GM23248 (cell line): ENCODE measurements at regions not wholly inside any gene's neighbourhood (a gene's known extent, or its start where the extent isn't known, plus 50 kb on each side); places are given as distances from the start of the nearest gene placed in this dataset.

Experiments used
- DNase-seq: peaks from one replicate; pipeline ENCODE4 v3.0.0-alpha.2; 2015
- H2AFZ ChIP-seq: fragments of 200-600 bp; sonication (generic); 2 replicates; pipeline ENCODE4 v1.6.1; 2016; ENCODE audit warnings: antibody characterized with exemption
- H3F3A ChIP-seq: fragments of 200-600 bp; sonication (generic); 2 replicates; pipeline ENCODE4 v1.6.1; 2016; ENCODE audit warnings: mild to moderate bottlenecking, antibody characterized with exemption, mixed run types; ENCODE audit not compliant: insufficient read depth
- H3K27ac ChIP-seq: fragments of 200-600 bp; sonication (generic); 2 replicates; pipeline ENCODE4 v1.5.1; 2016; ENCODE audit warnings: mild to moderate bottlenecking
- H3K27me3 ChIP-seq: fragments of 200-600 bp; sonication (generic); replicated peaks from 2 replicates; pipeline ENCODE4 v1.6.1; 2016; ENCODE audit warnings: mild to moderate bottlenecking; ENCODE audit not compliant: insufficient read depth
- H3K36me3 ChIP-seq: fragments of 200-600 bp; sonication (generic); 2 replicates; pipeline ENCODE4 v1.6.1; 2016; ENCODE audit warnings: low read depth, mild to moderate bottlenecking
- H3K4me1 ChIP-seq: fragments of 200-600 bp; sonication (generic); 2 replicates; pipeline ENCODE4 v1.6.1; 2016; ENCODE audit warnings: mild to moderate bottlenecking; ENCODE audit not compliant: insufficient read depth
- H3K4me2 ChIP-seq: fragments of 200-600 bp; sonication (generic); one replicate; pipeline ENCODE4 v1.6.1; 2016; ENCODE audit warnings: mild to moderate bottlenecking; ENCODE audit not compliant: unreplicated experiment
- H3K4me3 ChIP-seq: fragments of 200-600 bp; sonication (generic); 2 replicates; pipeline ENCODE4 v1.5.1; 2016; ENCODE audit warnings: mild to moderate bottlenecking
- H3K79me2 ChIP-seq: fragments of 200-600 bp; sonication (generic); 2 replicates; pipeline ENCODE4 v1.6.1; 2016; ENCODE audit warnings: mild to moderate bottlenecking; ENCODE audit not compliant: insufficient read depth
- H3K9ac ChIP-seq: fragments of 200-600 bp; sonication (generic); 2 replicates; pipeline ENCODE4 v1.6.1; 2016; ENCODE audit warnings: mild to moderate bottlenecking
- H3K9me2 ChIP-seq: fragments of 200-600 bp; sonication (generic); 2 replicates; pipeline ENCODE4 v1.6.1; 2016; ENCODE audit warnings: mixed run types, mild to moderate bottlenecking, moderate library complexity; ENCODE audit not compliant: insufficient read depth
- H3K9me3 ChIP-seq: fragments of 200-600 bp; sonication (generic); one replicate; pipeline ENCODE4 v1.6.1; 2017; ENCODE audit warnings: low read depth
- H4K20me1 ChIP-seq: fragments of 200-600 bp; sonication (generic); 2 replicates; pipeline ENCODE4 v1.6.0; 2016; ENCODE audit not compliant: insufficient read depth
- EZH2 ChIP-seq: fragments of 200-600 bp; sonication (generic); IDR thresholded peaks from 2 replicates; pipeline ENCODE4 v1.6.1; 2018; ENCODE audit warnings: antibody characterized with exemption, mild to moderate bottlenecking; ENCODE audit not compliant: insufficient read depth, poor library complexity, severe bottlenecking
- EZH2phosphoT487 ChIP-seq: fragments of 200-600 bp; sonication (generic); IDR thresholded peaks from 2 replicates; pipeline ENCODE4 v1.6.1; 2018; ENCODE audit warnings: antibody characterized with exemption, moderate library complexity, mild to moderate bottlenecking, low read depth; ENCODE audit not compliant: insufficient read depth
- WGBS, 2 experiments: methylation state at CpG; one replicate each; pipeline ENCODE4 v1.1.6; 2015 to 2017; ENCODE audit warnings: low lambda C conversion rate in 2 of 2, low coverage in 1 of 2; ENCODE audit errors: missing lambda C conversion rate in 2 of 2; 5-methylcytosine and 5-hydroxymethylcytosine counted together
- in situ Hi-C: fragments of 300-500 bp; cut with MboI; formaldehyde crosslinking; loops from 2 replicates; pipeline ENCODE4 v1.15.0; 2020

GRCh38 chr2:234438305-234438977 lies 58.4 kb downstream of the ARL4C start:
- WGBS, 2 experiments = 79 to 86% methylated on average over 13 of the region's 13 CpGs
- no peaks in the 10 kb centered on the region for H4K20me1 ChIP-seq
- no peaks in the 10 kb centered on the region for H3K27me3 ChIP-seq
- H3K9ac ChIP-seq = no peak overlapping the region
- peaks cover 8% of the 10 kb centered on the region for H3K4me1 ChIP-seq
- H3K9me3 ChIP-seq = no peaks in the 10 kb centered on the region
- H3K79me2 ChIP-seq = no peaks in the 10 kb centered on the region
- no peaks in the 10 kb centered on the region for H3F3A ChIP-seq
- H3K27ac ChIP-seq = no peak overlapping the region
- H2AFZ ChIP-seq = no peak overlapping the region
- no peak for DNase-seq
- in situ Hi-C loops = no loop called here
- TF ChIP-seq EZH2 (no peak), EZH2phosphoT487 (no peak)
- H3K9me2 ChIP-seq = no peaks in the 10 kb centered on the region
- no peak overlapping the region for H3K4me3 ChIP-seq
- no peak overlapping the region for H3K4me2 ChIP-seq
- H3K36me3 ChIP-seq = no peaks in the 10 kb centered on the region

- no peak for DNase-seq
- Histone ChIP-seq H3K36me3 (no peaks in the 10 kb centered on the region), H3K9ac (no peak overlapping the region), H4K20me1 (no peaks in the 10 kb centered on the region), H3K9me3 (no peaks in the 10 kb centered on the region), H3K27me3 (no peaks in the 10 kb centered on the region), H3K4me2 (no peak overlapping the region), H2AFZ (no peak overlapping the region), H3K79me2 (no peaks in the 10 kb centered on the region), H3K9me2 (no peaks in the 10 kb centered on the region), H3K4me1 (peaks cover 8% of the 10 kb centered on the region), H3F3A (no peaks in the 10 kb centered on the region), H3K4me3 (no peak overlapping the region), H3K27ac (no peak overlapping the region)
- WGBS, 2 experiments = 80 to 81% methylated on average over 11 of the region's 11 CpGs
- no peak for TF ChIP-seq EZH2phosphoT487
- no peak for TF ChIP-seq EZH2
- in situ Hi-C loops = no loop called here
Observed at GRCh38 chr2:234437642-234438304, 59.1 kb downstream of the ARL4C start.

DNA sequence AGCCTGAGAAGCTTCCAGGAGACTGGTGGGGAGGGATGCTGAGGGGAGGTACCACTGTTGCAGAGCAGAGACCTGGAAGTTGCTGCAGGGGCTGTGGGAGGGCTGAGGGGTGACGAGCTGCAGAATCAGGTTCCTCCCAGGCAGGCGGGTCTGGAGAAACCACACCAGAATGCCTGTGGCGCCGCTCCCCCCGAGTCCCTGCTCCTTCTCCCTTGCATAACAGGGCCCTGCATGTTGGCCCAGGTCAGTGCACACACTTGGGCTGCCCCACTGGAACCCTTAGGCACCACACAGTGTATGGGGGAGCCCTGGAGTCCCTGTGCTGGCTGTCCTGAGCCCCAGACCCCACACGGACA lies 60.4 kb downstream of the ARL4C start:
- TF ChIP-seq EZH2 (no peak), EZH2phosphoT487 (no peak)
- H3K79me2 ChIP-seq = no peaks in the 10 kb centered on the region
- in situ Hi-C loops = no loop called here
- H3K9me2 ChIP-seq = no peaks in the 10 kb centered on the region
- H4K20me1 ChIP-seq = no peaks in the 10 kb centered on the region
- no peak for DNase-seq
- no peak overlapping the region for H3K4me3 ChIP-seq
- no peaks in the 10 kb centered on the region for H3F3A ChIP-seq
- no peak overlapping the region for H3K9ac ChIP-seq
- H3K4me1 ChIP-seq = peaks cover 8% of the 10 kb centered on the region
- peak overlapping the region; percentile 83; the same call in 1 of the 2 replicates for H2AFZ ChIP-seq
- H3K4me2 ChIP-seq = no peak overlapping the region
- H3K9me3 ChIP-seq = no peaks in the 10 kb centered on the region
- no peaks in the 10 kb centered on the region for H3K36me3 ChIP-seq
- WGBS, 2 experiments = 83 to 84% methylated on average over 4 to 6 of the region's 6 CpGs
- no peaks in the 10 kb centered on the region for H3K27me3 ChIP-seq
- H3K27ac ChIP-seq = no peak overlapping the region

GRCh38 chr2:234435836-234436481 lies 60.9 kb downstream of the ARL4C start:
- H2AFZ ChIP-seq = peak overlapping the region; percentile 83
- H3K9ac ChIP-seq = no peak overlapping the region
- H3K36me3 ChIP-seq = no peaks in the 10 kb centered on the region
- WGBS, 2 experiments = 27 to 34% methylated on average over 7 of the region's 7 CpGs
- no peaks in the 10 kb centered on the region for H3K9me3 ChIP-seq
- no peaks in the 10 kb centered on the region for H3F3A ChIP-seq
- in situ Hi-C loops = no loop called here
- DNase-seq = peak; percentile 25
- no peaks in the 10 kb centered on the region for H3K79me2 ChIP-seq
- TF ChIP-seq EZH2phosphoT487 = no peak
- no peaks in the 10 kb centered on the region for H3K27me3 ChIP-seq
- H3K4me3 ChIP-seq = no peak overlapping the region
- H3K4me1 ChIP-seq = peaks cover 8% of the 10 kb centered on the region
- no peak overlapping the region for H3K27ac ChIP-seq
- peak overlapping the region; percentile 25 for H3K4me2 ChIP-seq
- H3K9me2 ChIP-seq = no peaks in the 10 kb centered on the region
- no peaks in the 10 kb centered on the region for H4K20me1 ChIP-seq
